Amniotic epithelial cell (primary cell): ENCODE measurements at regions not wholly inside any gene's neighbourhood (a gene's known extent, or its start where the extent isn't known, plus 50 kb on each side); places are given as distances from the start of the nearest gene placed in this dataset.

Source experiments
- DNase-seq: peaks from one replicate; pipeline ENCODE4 v3.0.0-alpha.2; 2010; ENCODE audit warnings: low read depth

DNA sequence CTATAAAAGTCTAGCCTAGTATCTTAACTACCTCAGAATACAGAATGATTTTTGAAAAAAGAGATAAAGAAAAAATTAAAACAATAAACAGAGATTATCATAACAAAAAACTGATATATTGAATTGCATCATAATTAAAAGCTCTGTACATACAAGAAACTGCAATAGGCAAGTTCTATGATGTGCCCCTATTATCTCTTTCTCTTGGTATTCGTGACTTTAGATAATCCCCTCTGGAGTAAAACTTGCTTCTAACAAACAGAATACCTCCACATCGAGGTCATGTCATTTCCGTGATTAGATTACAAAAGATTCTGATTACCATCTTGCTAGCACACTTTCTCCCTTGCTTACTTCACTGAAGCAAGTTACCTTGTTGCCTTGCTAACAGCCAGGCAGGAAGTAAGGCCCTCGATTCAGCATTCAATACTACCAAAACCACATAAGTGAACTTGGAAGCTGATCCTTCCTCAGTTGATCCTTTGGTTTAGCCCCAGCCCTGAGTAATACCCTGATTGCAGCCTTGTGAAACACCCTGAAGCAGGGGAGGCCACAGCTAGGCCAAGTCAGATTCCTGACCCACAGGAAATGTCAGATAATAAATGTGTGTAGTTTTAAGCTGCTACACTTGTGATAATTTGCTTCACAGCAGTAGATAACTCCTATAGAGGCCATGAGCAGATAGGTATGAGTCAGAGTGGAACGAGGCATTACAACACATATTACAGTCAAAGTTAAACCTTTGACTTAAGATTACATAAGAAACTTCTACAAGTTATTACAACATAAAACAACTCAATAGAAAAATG lies 53.7 kb upstream of the TMX4 start:
- peak; percentile 100 for DNase-seq

DNA sequence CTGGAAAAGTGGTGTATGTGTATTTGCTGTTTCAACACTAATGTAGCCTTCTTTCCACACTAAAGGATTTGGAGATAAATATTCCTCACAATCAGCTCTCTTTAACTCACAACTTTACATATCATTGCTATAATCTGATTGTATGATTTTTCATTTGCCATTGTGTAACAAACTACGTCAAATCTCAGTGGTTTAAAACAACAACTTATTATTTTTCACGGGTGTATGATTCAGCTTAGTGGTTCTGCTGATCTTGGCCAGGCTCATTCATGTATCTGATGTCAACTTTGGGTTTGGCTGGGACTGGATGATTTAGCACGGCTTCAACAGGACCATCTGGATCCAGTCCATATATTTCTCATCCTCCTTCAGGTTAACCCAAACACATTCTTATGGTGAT lies 55.4 kb upstream of the TMX4 start:
- peak; percentile 96 for DNase-seq

DNA sequence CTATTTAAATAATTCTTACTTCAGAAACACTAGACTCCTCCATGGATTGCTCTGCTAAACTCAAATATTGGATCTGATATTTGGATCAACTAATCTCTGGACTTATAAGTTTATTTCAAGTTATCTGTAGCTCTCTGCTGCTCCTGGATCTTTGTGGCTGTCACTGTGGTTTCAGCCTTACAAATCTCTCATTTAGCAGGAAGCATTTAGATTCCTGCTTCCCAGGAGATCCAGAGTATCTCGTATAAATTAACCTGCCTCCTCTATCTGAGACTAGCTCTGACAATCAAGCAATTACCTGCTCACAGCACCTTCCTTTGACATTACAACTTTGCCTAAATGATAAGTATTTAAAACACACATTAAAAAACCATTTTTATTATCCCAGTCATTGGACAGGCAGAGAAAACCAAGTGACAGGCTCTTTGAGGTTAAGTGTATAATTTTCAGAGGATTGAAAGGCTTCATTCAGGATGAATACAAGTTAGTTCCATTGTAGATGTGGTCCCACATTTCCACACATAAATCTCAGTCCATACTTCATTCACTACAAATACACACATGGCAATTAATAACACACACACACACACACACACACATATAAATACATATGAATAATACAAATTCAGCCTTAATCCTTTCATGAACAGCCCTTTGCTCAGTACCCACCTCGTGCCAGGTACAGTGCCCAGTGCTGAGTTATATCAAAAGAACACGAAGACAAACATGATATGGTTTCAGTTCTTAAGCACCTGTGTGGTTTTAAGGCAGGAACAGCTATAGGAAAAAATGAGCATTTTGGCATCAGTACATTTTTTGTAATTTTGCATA lies 55.5 kb upstream of the PLCB1 start:
- DNase-seq, result peak; percentile 36

DNA sequence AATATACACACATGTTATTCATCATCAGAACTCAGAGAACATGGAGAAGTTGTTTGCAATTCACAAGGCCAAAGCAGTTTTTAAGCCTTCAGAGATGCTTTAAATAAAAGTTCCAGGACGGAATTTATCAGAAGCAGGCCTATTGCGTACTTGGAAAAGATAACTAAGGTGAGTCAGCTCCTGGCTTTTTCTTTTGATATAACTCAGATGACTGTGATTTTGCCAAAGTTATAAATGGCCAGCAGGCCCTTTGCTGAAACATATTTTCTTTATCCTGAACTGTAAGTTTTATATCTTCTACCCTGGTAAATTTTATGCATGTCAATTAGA lies 55.0 kb upstream of the PLCB1 start:
- peak; percentile 88 for DNase-seq

DNA sequence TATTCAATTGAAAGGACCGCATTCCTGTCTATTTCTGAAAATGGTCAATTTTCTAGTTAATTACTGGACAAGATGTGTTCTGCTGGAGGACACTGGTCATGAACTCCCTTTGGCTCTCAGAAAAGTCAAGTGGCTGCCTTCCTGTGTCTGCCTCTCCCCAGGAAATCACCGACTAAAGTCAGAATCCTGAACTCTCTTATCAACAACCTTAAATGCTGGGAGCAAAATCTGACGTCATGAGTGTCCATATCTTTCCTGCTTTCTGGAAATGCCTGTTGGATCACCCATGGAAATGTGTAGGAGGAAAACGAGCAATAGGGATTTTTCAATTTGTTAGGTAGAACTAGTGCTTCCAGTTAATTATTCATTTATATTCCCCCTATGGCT lies 53.5 kb upstream of the PLCB1 start:
- peak; percentile 37 for DNase-seq

DNA sequence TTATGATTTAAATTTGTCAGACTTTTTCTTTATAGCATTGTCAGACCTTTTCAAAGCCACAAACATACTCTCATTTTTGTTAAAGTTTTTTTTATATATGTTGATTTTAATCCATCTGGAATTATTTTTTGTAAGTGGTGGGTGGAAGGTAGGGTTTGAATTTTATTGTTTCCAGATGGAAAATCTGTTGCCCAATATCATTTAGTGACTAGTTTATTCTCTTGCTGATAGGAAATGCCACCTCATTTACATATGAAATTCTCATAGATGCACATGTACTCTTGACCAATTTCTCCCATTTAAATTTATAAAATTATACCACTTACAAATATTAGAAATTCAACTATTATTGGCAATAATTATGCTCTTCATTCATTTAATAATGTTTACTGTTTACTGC lies 52.1 kb upstream of the PLCB1 start:
- no peak for DNase-seq

DNA sequence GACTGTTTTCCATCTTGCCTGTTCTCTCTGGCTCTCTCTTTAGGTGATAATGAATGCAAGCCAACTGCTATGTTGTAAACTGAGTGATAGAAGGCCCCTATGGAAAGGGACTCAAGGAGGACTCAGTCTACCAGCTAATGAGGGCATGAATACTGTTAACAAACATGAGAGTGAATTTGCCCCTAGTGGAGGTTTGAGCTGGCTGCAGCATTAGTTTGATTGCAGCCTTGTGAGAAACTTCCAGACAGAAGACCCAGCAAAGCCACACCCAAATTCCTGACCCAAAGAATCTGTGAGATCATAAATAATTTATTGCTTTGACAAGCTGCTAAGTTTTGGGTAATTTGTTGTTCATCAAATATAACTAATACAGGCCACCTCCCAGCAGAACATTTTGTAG lies 50.0 kb upstream of the PLCB1 start:
- peak; percentile 60 for DNase-seq
